Psoas muscle (tissue), 7 donors: ENCODE measurements at regions not wholly inside any gene's neighbourhood (a gene's known extent, or its start where the extent isn't known, plus 50 kb on each side); places are given as distances from the start of the nearest gene placed in this dataset.
"Not testable (repeated sequence)": the region's sequence is repeated elsewhere in the genome, so short reads cannot be mapped to it uniquely, and the experiment has no call there.

Source experiments
- ATAC-seq, 4 donors: fragments of 200-7000 bp; cut with Tn5 transposase; one replicate each; pipeline ENCODE4 v1.9.1; 2020; ENCODE audit warnings: moderate library complexity in 3 of 4, mild to moderate bottlenecking in 2 of 4
- DNase-seq, 2 donors: peaks; one replicate each; pipeline ENCODE4 v3.0.0-alpha.2; 2020
- H3K27ac ChIP-seq: fragments of 200-600 bp; one replicate; pipeline ENCODE4 v1.8.0; 2022
- H3K27me3 ChIP-seq, 3 donors: fragments of 200-600 bp in 1 of 3; one replicate each; pipeline versions ENCODE4 v1.6.1 to v1.8.0; 2013 to 2022; ENCODE audit warnings: low read length in 2 of 3, mild to moderate bottlenecking in 2 of 3, moderate library complexity in 1 of 3; ENCODE audit not compliant: insufficient read depth in 3 of 3
- H3K36me3 ChIP-seq, 2 donors: fragments of 200-600 bp in 1 of 2; one replicate each; pipeline versions ENCODE4 v1.6.1 to v1.8.0; 2013 to 2022; ENCODE audit warnings: low read depth in 1 of 2, mild to moderate bottlenecking in 1 of 2, moderate library complexity in 1 of 2; ENCODE audit not compliant: insufficient read depth in 1 of 2
- H3K4me1 ChIP-seq: fragments of 200-600 bp; one replicate; pipeline ENCODE4 v1.8.0; 2022
- H3K4me3 ChIP-seq: fragments of 200-600 bp; one replicate; pipeline ENCODE4 v1.8.0; 2022; ENCODE audit warnings: mild to moderate bottlenecking
- H3K9me3 ChIP-seq: fragments of 200-600 bp; one replicate; pipeline ENCODE4 v1.8.0; 2022
- WGBS, 3 donors: extraction: QIAGEN DNeasy Blood & Tissue Kit; methylation state at CpG; one replicate each; pipeline versions ENCODE4 v1.1.6 to v1.1.7; 2013; 5-methylcytosine and 5-hydroxymethylcytosine counted together
- intact Hi-C, 2 donors: fragments of 100-400 bp; cut with DNase I; formaldehyde crosslinking; loops; one replicate each; pipeline versions ENCODE4 v1.11.0 to v1.14.2; 2022
- TF ChIP-seq, protein P1 (sequence below): fragments of 200-600 bp; IDR thresholded peaks from one replicate; pipeline ENCODE4 v1.8.0; 2022; ENCODE audit warnings: antibody characterized with exemption
- donor health status: healthy with polysubstance abuse.
- donor health status: DM: no; HTN: no; CAD: no; lungs with moderate emphysema.
- donor health status: Bipolar disorder and iron deficiency.
- donor health status: healthy.
- donor health status: DM: yes; HTN: yes; CAD: no.
- donor health status: DM: no; HTN: no; CAD: no.
- donor health status: DM: yes; HTN: yes; CAD: no.

DNA sequence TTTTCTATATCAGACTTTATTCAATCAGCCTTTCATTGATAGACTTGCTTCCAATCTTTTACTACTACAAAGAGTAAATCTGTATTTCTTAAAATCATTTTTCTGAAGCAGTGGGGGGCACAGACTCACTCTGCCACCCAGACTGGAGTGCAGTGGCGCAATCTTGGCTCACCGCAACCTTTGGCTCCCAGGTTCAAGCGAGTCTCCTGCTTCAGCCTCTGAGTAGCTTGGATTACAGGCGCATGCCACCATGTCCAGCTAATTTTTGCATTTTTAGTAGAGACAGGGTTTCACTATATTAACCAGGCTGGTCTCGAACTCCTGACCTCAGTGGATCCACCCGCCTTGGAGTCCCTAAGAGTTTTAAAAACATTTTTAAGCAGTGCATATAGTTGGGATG is 270.6 kb upstream of the REG3G start:
- Histone ChIP-seq H3K4me3 (no peak overlapping the region), H3K4me1 (no peaks in the 10 kb centered on the region), H3K27me3 (no peaks in the 10 kb centered on the region), H3K36me3 (no peaks in the 10 kb centered on the region), H3K9me3 (no peaks in the 10 kb centered on the region), H3K27ac (peak overlapping the region; percentile 71)
- WGBS, 3 donors, result 54 to 85% (median 71%) methylated on average over 6 of the region's 6 CpGs
- intact Hi-C loops, result no loop called here
- TF ChIP-seq, protein P1, sequence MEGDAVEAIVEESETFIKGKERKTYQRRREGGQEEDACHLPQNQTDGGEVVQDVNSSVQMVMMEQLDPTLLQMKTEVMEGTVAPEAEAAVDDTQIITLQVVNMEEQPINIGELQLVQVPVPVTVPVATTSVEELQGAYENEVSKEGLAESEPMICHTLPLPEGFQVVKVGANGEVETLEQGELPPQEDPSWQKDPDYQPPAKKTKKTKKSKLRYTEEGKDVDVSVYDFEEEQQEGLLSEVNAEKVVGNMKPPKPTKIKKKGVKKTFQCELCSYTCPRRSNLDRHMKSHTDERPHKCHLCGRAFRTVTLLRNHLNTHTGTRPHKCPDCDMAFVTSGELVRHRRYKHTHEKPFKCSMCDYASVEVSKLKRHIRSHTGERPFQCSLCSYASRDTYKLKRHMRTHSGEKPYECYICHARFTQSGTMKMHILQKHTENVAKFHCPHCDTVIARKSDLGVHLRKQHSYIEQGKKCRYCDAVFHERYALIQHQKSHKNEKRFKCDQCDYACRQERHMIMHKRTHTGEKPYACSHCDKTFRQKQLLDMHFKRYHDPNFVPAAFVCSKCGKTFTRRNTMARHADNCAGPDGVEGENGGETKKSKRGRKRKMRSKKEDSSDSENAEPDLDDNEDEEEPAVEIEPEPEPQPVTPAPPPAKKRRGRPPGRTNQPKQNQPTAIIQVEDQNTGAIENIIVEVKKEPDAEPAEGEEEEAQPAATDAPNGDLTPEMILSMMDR, result no peak
- ATAC-seq, result peak in 1 of 4 donors; percentile 52
- no peak for DNase-seq

DNA sequence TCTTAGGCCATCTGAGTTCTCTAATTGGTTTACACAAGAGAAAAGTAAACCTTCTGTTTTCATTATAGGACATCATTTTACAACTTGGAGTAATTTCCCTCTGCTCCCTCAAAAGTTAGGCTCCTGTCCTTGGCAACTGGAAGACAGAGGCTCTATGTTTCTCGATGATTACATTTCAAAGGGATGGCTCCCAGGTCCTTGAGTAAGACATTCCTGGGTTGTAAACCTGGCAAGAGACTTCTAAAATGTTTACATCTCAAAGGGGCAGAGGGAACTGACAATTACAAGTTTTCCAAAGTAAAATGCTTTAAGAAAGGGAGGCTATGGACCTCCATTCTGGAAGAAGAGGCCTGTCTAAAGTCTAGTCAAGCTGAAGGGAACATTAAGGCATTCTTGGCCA is 268.3 kb upstream of the REG3G start:
- peak overlapping the region; percentile 46 for H3K27ac ChIP-seq

DNA sequence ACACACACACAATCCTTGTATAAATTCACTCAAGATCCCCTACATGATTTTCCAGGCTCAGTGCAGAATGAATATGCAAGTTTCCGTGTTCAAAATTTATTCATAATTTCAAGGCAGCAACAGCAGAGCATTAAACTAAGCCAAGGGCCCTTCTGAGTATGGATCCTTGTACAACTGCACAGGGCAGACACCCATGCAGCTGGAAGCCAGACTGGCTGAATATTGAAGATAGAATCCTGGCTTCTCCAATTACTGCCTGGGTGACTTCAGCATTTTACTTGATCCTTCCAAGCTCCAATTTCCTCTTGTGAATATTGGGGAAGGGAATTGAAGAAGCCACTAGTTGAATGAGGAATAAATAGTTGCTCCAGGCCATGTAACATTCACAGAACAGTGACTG is 267.9 kb upstream of the REG3G start:
- 36 to 43% (median 40%) methylated on average over 1 of the region's 1 CpG for WGBS, 3 donors
- no peaks in the 10 kb centered on the region for H3K4me1 ChIP-seq
- TF ChIP-seq, protein P1, result no peak

More for the DNA sequence above, 268.3 kb upstream of the REG3G start:
- no peaks in the 10 kb centered on the region for H3K36me3 ChIP-seq
- H3K4me1 ChIP-seq, result no peaks in the 10 kb centered on the region
- H3K4me3 ChIP-seq, result no peak overlapping the region
- 7 to 15% (median 15%) methylated on average over 1 of the region's 1 CpG for WGBS, 3 donors
- intact Hi-C loops, result no loop called here
- H3K27me3 ChIP-seq, result no peaks in the 10 kb centered on the region
- no peak for DNase-seq
- TF ChIP-seq, protein P1, result no peak
- ATAC-seq, result no peak
- peaks cover 5% of the 10 kb centered on the region for H3K9me3 ChIP-seq

DNA sequence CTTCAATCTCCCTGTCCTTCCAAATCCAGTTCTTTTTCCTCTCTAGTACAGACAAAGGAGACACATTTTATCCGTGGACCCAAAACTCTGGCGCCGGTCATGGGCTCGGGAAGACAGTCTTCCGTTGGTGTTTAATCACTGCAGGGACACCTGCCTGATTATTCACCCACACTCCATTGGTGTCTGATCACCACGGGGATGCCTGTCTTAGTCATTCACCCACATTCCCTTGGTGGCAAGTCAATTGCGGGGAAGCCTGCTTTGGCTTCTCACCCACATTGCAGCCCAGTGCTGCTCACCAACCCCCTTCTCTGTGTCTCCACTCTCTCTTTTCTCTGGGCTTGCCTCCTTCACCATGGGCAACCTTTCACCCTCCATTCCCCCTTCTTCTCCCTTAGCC is 266.7 kb upstream of the REG3G start:
- H3K27me3 ChIP-seq, H3K27ac ChIP-seq, H3K36me3 ChIP-seq, H3K4me3 ChIP-seq, DNase-seq, intact Hi-C loops, H3K4me1 ChIP-seq, ATAC-seq, H3K9me3 ChIP-seq: not testable (repeated sequence)
- WGBS, 3 donors, result 87 to 92% (median 89%) methylated on average over 7 of the region's 7 CpGs

More for the DNA sequence above, 267.9 kb upstream of the REG3G start:
- ATAC-seq (peak in 3 of 4 donors; percentile 36 to 79 (median 56)), DNase-seq (no peak)
- Histone ChIP-seq H3K4me3 (no peak overlapping the region), H3K27me3 (no peaks in the 10 kb centered on the region), H3K36me3 (no peaks in the 10 kb centered on the region), H3K27ac (peak overlapping the region; percentile 46), H3K9me3 (peaks cover 5% of the 10 kb centered on the region)
- intact Hi-C loops, result no loop called here

DNA sequence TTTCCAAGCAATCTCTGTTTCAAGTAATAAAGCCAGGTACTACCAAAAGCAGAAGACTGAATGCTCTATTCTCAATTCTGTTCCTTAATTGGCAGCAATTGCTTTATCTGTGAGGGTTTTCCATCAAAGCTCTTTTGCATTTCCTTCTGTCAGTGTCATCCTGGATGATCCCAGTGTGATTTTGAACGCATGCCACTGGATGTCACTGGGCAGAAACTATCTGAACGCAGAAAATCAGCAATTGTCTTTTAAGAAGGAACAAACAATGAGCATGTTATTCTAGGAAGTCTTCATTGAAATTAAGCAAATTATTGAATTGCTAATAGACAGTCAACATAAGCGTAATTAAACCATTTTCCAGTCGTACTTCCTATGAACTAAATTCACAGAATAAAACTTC is 259.0 kb upstream of the REG3G start:
- Histone ChIP-seq H3K4me3 (no peak overlapping the region), H3K4me1 (no peaks in the 10 kb centered on the region), H3K9me3 (peaks cover under 1% of the 10 kb centered on the region), H3K27me3 (no peaks in the 10 kb centered on the region), H3K36me3 (no peaks in the 10 kb centered on the region), H3K27ac (no peak overlapping the region)
- intact Hi-C loops, result no loop called here
- 61 to 69% (median 64%) methylated on average over 4 of the region's 4 CpGs for WGBS, 3 donors
- ATAC-seq (no peak), DNase-seq (no peak)
- TF ChIP-seq, protein P1, result no peak
